ENCODE measurements at regions not wholly inside any gene's neighbourhood (a gene's known extent, or its start where the extent isn't known, plus 50 kb on each side); places are given as distances from the start of the nearest gene placed in this dataset.

GRCh38 chr19:28793391-28794168 is 419.4 kb downstream of the UQCRFS1 start:
- DNase-seq (ENCODE audit: extremely low read depth, low read depth), result no peak
- TF ChIP-seq, protein P1, sequence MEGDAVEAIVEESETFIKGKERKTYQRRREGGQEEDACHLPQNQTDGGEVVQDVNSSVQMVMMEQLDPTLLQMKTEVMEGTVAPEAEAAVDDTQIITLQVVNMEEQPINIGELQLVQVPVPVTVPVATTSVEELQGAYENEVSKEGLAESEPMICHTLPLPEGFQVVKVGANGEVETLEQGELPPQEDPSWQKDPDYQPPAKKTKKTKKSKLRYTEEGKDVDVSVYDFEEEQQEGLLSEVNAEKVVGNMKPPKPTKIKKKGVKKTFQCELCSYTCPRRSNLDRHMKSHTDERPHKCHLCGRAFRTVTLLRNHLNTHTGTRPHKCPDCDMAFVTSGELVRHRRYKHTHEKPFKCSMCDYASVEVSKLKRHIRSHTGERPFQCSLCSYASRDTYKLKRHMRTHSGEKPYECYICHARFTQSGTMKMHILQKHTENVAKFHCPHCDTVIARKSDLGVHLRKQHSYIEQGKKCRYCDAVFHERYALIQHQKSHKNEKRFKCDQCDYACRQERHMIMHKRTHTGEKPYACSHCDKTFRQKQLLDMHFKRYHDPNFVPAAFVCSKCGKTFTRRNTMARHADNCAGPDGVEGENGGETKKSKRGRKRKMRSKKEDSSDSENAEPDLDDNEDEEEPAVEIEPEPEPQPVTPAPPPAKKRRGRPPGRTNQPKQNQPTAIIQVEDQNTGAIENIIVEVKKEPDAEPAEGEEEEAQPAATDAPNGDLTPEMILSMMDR (IDR thresholded peaks at IDR 0.05; ENCODE audit: low read depth, low read length), result no peak

- TF ChIP-seq, protein P1 (IDR thresholded peaks at IDR 0.05; ENCODE audit: low read depth, low read length), result no peak
- no peak for DNase-seq (ENCODE audit: extremely low read depth, low read depth)
Measured at GRCh38 chr19:28785971-28786370, 427.0 kb downstream of the UQCRFS1 start.

DNA sequence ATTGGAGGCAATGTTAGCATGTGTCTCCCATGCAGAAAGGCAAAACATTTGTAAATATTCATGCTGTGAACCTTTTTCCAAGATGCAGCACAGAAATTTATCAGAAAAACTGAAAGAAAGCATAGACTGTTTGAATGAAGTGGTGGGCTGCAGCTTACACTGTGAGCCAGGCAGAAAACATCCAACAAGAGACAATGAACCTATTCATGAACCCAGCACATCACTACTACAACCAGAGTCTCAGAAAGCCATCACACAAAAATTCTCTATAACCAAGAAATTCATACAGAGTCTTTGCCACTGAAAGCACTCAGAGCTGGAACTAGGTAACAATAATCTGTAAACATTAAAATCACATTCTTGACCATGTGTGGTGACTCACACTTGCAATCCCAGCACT is 448.9 kb downstream of the UQCRFS1 start:
- DNase-seq (ENCODE audit: extremely low read depth, low read depth), result no peak
- TF ChIP-seq, protein P1 (IDR thresholded peaks at IDR 0.05; ENCODE audit: low read depth, low read length), result no peak

DNA sequence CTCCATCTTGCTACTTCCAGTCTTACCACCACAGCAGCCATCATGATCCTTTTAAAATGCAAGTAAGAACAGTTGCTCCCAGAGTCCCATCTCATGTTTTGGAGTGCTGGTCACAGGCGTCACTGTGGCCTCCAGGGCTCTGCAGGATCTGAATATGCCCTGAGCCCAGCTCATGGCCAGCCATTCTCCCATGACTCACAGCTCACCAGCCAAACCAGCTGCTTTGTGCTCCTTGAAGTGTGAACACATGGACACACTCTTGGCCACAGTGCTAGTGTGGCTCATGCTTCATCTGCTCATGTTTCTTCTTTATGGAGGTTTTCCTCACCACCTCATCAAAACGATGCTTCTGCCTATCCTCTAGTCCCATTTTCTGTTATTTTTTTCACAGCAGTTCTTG is 466.5 kb downstream of the UQCRFS1 start:
- TF ChIP-seq, protein P1 (IDR thresholded peaks at IDR 0.05; ENCODE audit: low read depth, low read length), result no peak
- DNase-seq (ENCODE audit: extremely low read depth, low read depth), result no peak

- no peak for DNase-seq (ENCODE audit: extremely low read depth, low read depth)
- TF ChIP-seq, protein P1 (IDR thresholded peaks at IDR 0.05; ENCODE audit: low read depth, low read length), result no peak
Measured at GRCh38 chr19:28744943-28745342, 468.0 kb downstream of the UQCRFS1 start.

- no peak for DNase-seq (ENCODE audit: extremely low read depth, low read depth)
- TF ChIP-seq, protein P1 (IDR thresholded peaks at IDR 0.05; ENCODE audit: low read depth, low read length), result no peak
Measured at GRCh38 chr19:28744014-28744413, 468.9 kb downstream of the UQCRFS1 start.

- TF ChIP-seq, protein P1 (IDR thresholded peaks at IDR 0.05; ENCODE audit: low read depth, low read length), result peak; percentile 64
- DNase-seq (ENCODE audit: extremely low read depth, low read depth), result peak; percentile 15
Measured at GRCh38 chr19:28737021-28737895, 475.7 kb downstream of the UQCRFS1 start.

Data from AG09319 (cell line).